ENCODE measurements at regions not wholly inside any gene's neighbourhood (a gene's known extent, or its start where the extent isn't known, plus 50 kb on each side); places are given as distances from the start of the nearest gene placed in this dataset.

DNA sequence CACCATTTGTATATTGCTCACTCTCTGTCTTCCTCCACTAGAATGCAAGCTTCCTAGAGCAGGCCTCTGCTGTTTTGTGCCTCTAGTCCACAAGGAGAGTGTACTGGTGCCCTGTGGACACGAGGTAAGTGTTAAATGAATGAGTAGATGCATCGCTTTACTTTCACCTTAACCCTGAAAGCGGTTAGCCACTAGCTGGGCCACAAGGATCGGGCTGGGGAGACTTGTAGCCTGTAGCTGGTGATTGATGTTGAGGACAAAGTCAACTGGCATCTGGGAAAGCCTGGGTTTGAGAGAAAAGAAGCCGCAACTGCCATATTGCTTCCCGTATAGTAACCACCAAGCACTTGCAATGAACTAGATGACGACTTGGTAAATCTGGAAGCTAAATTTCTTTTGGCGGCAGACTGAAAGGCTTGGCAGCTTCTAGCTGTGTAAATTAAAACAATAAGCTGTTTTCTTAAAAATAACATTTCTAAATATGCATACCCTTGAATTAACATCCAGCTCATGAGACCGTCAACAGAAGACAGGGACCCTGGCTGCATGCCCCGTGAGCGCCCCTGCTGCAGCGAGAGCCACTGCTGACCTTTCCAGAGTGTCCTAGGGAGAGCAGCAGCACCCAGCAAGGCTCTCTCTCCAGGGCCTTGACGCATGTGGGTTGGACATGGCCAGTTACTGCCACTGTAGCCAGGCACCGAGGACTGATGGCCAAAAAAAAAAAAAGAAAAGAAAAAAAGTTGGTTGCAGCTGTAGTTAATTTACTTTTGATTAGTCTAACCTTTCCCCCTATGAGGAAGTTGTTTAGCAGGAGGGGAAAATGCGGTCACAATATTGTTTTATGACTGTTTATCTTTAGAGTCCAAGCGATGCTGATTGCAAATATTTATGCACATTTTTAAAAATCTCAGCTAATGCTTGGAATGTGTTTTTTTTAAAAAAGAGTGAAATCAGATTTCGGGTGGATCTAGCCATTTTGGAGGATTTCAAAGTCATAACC is 315.1 kb downstream of the TFAP2C start:
- TF ChIP-seq CTCF (IDR thresholded peaks at IDR 0.05) = no peak
- intact Hi-C loops (cut with DNase I) = no loop called here
- H3K4me1 ChIP-seq = no peaks in the 10 kb centered on the region
- H3K9me3 ChIP-seq = no peaks in the 10 kb centered on the region
- no peak overlapping the region for H3K4me3 ChIP-seq
- peaks cover 13% of the 10 kb centered on the region for H3K27me3 ChIP-seq
- DNase-seq (no peak), ATAC-seq (no peak)
- H3K36me3 ChIP-seq = no peaks in the 10 kb centered on the region
- H3K27ac ChIP-seq = no peak overlapping the region

- Histone ChIP-seq H3K4me1 (no peaks in the 10 kb centered on the region), H3K9me3 (no peaks in the 10 kb centered on the region), H3K27me3 (peaks cover 17% of the 10 kb centered on the region), H3K4me3 (no peak overlapping the region), H3K36me3 (no peaks in the 10 kb centered on the region), H3K27ac (no peak overlapping the region)
- no peak for DNase-seq
- ATAC-seq = no peak
- no peak for TF ChIP-seq CTCF (IDR thresholded peaks at IDR 0.05)
- intact Hi-C loops (cut with DNase I) = no loop called here
These were observed 316.0 kb downstream of the TFAP2C start for GRCh38 chr20:56945057-56945456.

- peaks cover 19% of the 10 kb centered on the region for H3K27me3 ChIP-seq
These were observed 316.8 kb downstream of the TFAP2C start for GRCh38 chr20:56945901-56946300.

DNA sequence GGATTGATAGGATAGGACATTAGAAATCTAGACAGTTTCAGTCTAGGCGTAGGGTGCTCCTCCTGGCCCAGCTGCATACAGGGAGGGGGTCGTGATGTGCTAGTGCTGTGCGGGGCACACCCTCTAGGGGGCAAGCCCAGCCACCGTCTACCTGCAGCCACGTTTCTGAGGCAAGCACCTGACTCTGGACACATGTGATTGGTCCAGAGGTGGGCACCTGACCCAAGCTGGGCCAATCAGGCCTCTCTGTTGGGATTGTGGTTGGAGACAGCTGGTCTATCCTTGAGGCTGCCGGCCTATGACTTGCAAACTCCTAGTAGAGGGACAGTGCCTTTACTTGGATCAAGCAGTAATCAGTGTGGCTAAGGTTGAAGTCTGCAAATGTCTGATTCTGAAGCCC is 317.1 kb downstream of the BMP7 start:
- Histone ChIP-seq H3K27me3 (peaks cover 30% of the 10 kb centered on the region), H3K4me1 (no peaks in the 10 kb centered on the region), H3K4me3 (no peak overlapping the region), H3K36me3 (no peaks in the 10 kb centered on the region), H3K27ac (no peak overlapping the region), H3K9me3 (no peaks in the 10 kb centered on the region)
- ATAC-seq = no peak
- DNase-seq = no peak
- intact Hi-C loops (cut with DNase I) = no loop called here
- no peak for TF ChIP-seq CTCF (IDR thresholded peaks at IDR 0.05)

More at GRCh38 chr20:56945901-56946300, 316.8 kb downstream of the TFAP2C start:
- H3K36me3 ChIP-seq = no peaks in the 10 kb centered on the region
- H3K27ac ChIP-seq = no peak overlapping the region
- no peak for ATAC-seq
- no peak overlapping the region for H3K4me3 ChIP-seq
- H3K9me3 ChIP-seq = no peaks in the 10 kb centered on the region
- DNase-seq = no peak
- intact Hi-C loops (cut with DNase I) = no loop called here
- H3K4me1 ChIP-seq = no peaks in the 10 kb centered on the region
- TF ChIP-seq CTCF (IDR thresholded peaks at IDR 0.05) = no peak

DNA sequence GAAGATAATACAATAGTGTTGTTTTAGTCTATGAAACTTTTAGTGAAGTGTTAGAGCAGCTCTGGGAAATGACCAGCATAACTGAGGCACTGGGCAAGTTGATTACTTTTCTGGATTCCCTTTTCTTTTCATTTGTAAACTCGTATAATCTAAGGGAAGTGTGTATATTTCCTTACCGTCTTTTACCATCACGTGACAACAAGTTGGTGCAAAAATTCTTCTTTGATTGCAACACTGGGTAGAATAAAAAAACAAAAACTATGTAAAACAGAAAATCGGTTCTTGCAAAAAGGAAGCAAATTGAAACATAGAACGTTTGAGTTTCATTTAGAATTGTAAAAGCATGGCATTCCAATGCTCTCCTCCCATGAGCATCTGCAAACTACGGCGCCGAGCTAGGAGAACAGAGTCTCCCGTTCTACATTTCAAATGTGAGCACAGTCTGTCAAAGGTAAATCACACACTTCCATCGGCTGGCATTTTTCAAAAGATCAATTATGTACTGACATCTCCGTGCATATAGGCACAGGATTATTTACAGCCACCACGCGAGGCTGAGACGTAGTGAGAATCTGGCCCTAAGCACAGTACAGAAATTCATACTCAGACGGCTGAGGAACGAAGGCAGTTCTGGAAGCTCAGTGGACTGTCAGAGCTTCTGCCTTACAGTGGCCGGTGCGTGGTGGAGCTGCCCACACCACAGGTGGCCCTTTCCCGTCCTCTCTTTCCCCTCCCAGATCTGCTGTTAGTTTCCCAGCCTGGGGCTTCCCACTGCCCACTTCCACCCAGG is 314.0 kb downstream of the BMP7 start:
- H3K4me3 ChIP-seq = no peak overlapping the region
- intact Hi-C loops (cut with DNase I) = no loop called here
- no peaks in the 10 kb centered on the region for H3K36me3 ChIP-seq
- DNase-seq (no peak), ATAC-seq (no peak)
- no peaks in the 10 kb centered on the region for H3K9me3 ChIP-seq
- no peaks in the 10 kb centered on the region for H3K4me1 ChIP-seq
- TF ChIP-seq CTCF (IDR thresholded peaks at IDR 0.05) = no peak
- peaks cover 38% of the 10 kb centered on the region for H3K27me3 ChIP-seq
- H3K27ac ChIP-seq = no peak overlapping the region

All from upper lobe of right lung (tissue), 1 donor.